ENCODE measurements at regions not wholly inside any gene's neighbourhood (a gene's known extent, or its start where the extent isn't known, plus 50 kb on each side); places are given as distances from the start of the nearest gene placed in this dataset.

DNA sequence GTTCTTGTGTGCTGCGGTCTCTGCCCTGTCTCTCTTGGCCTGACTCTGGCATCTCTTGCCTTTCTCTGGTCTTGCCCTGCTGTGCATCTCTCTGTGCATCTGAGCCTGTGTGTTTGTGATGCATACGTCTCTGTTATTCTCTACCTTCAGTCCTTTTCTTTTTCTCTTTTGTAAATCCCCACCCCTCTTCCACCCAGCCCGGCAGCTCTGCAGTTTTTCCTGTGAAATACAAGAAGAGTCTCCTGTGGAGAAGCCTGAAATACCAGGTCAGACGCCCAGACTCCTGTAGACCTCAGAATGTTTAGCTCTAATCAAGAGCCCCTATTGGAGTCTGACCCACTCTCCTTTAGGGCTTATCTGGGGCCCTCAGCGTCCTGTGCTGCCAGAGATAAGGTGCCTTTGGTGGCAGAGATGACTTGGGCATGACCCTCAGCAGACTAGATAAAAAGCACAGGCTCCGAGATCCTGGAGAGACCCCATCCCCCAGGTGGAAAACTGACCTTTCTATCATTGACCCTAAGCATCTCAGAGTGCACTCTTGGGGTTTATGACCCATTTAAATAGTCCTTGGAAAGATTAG is 167.5 kb upstream of the SRRM4 start:
- intact Hi-C loops (cut with DNase I), result no loop called here
- DNase-seq, result no peak

DNA sequence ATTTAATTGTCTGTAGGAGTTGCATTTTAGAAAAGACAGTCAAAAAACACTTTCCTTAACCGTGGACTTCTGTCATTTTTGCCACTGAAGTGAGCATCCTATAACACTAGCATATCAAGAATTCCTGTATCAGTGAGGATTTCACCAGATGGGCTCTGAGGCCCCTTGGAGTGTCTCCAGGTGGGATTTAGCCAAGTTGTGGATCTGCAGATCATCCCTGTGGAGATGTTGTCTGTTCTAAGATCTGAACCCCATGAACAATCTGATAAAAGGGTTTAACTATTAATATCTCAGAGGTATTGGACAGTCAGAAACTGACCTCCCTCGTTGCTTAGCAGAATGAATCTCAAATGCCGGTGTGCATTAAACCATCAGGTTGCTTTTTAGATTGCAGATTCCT is 165.0 kb upstream of the SRRM4 start:
- no peak overlapping the region for H3K4me3 ChIP-seq (replicated peaks in 1 of 3)
- no peaks in the 10 kb centered on the region for H3K4me1 ChIP-seq
- 66 to 82% methylated on average over 3 of the region's 3 CpGs for WGBS, 2 donors
- no peaks in the 10 kb centered on the region for H3K36me3 ChIP-seq
- no peak overlapping the region for H3K27ac ChIP-seq
- DNase-seq, result no peak
- no peaks in the 10 kb centered on the region for H3K27me3 ChIP-seq
- no peaks in the 10 kb centered on the region for H3K9me3 ChIP-seq
- intact Hi-C loops (cut with DNase I), result no loop called here
- TF ChIP-seq, protein P1, sequence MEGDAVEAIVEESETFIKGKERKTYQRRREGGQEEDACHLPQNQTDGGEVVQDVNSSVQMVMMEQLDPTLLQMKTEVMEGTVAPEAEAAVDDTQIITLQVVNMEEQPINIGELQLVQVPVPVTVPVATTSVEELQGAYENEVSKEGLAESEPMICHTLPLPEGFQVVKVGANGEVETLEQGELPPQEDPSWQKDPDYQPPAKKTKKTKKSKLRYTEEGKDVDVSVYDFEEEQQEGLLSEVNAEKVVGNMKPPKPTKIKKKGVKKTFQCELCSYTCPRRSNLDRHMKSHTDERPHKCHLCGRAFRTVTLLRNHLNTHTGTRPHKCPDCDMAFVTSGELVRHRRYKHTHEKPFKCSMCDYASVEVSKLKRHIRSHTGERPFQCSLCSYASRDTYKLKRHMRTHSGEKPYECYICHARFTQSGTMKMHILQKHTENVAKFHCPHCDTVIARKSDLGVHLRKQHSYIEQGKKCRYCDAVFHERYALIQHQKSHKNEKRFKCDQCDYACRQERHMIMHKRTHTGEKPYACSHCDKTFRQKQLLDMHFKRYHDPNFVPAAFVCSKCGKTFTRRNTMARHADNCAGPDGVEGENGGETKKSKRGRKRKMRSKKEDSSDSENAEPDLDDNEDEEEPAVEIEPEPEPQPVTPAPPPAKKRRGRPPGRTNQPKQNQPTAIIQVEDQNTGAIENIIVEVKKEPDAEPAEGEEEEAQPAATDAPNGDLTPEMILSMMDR (IDR thresholded peaks at IDR 0.05), result no peak
- no peak for TF ChIP-seq POLR2A (IDR thresholded peaks at IDR 0.05)

More for the DNA sequence above, 167.5 kb upstream of the SRRM4 start:
- Histone ChIP-seq H3K9me3 (no peaks in the 10 kb centered on the region), H3K27ac (no peak overlapping the region), H3K36me3 (no peaks in the 10 kb centered on the region), H3K27me3 (no peaks in the 10 kb centered on the region), H3K4me1 (no peaks in the 10 kb centered on the region), H3K4me3 (replicated peaks in 1 of 3) (no peak overlapping the region)
- WGBS, 2 donors, result 21 to 29% methylated on average over 6 of the region's 6 CpGs
- no peak for TF ChIP-seq POLR2A (IDR thresholded peaks at IDR 0.05)
- TF ChIP-seq, protein P1 (IDR thresholded peaks at IDR 0.05), result no peak

DNA sequence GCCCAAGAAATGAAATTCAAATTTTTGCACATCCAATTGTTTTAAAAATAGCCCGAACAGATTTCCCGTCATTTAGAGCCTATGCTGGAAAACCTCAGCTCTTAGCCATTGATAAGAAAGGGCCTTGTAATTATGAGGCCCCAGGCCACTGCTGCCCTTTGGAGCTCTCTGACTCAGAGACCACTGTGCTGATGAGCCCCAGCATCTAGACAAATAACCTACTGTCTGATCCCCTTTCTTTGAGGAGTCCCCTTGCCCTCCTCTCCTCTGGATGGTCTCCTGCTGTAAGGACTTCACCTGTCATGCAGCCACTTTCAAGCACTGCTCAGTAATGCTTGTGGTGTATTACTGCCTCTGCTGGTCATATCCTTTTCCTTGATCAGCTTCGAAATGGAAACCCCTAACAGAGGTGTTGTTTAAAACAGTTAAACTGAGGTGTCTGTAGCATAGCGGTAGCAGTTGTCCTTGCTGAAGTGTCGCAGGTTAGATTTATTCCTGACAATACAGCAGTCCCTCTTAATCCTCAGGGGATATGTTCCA is 159.9 kb upstream of the SRRM4 start:
- 69 to 81% methylated on average over 5 of the region's 5 CpGs for WGBS, 2 donors
- no peaks in the 10 kb centered on the region for H3K4me1 ChIP-seq
- intact Hi-C loops (cut with DNase I), result no loop called here

DNA sequence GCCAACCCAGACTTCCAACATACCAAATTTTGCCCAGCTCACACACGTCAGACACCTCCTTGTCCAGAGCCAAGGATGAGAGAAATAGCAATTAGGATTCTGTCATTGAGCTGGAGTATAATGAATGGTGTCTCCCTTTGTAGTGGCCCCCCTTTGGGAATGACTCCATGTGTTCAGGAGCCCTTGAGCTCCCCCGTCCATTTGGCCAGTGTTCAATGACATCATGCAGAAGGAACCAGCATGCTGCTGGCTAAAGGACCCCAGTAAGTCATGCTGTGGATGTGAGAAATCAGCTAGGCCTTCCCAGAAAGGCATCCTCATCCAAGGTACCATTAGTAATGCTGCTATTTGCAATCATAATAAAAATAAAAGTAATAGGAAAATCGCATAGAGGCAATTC is 158.8 kb upstream of the SRRM4 start:
- intact Hi-C loops (cut with DNase I), result no loop called here
- Histone ChIP-seq H3K27me3 (no peaks in the 10 kb centered on the region), H3K36me3 (no peaks in the 10 kb centered on the region), H3K9me3 (no peaks in the 10 kb centered on the region), H3K4me1 (no peaks in the 10 kb centered on the region), H3K4me3 (replicated peaks in 1 of 3) (no peak overlapping the region), H3K27ac (no peak overlapping the region)
- TF ChIP-seq POLR2A (IDR thresholded peaks at IDR 0.05), result no peak
- TF ChIP-seq, protein P1 (IDR thresholded peaks at IDR 0.05), result no peak
- WGBS, 2 donors, result 77 to 78% methylated on average over 3 of the region's 3 CpGs
- DNase-seq, result no peak

More for the DNA sequence above, 159.9 kb upstream of the SRRM4 start:
- H3K36me3 ChIP-seq, result no peaks in the 10 kb centered on the region
- no peaks in the 10 kb centered on the region for H3K9me3 ChIP-seq
- DNase-seq, result no peak
- no peak overlapping the region for H3K4me3 ChIP-seq (replicated peaks in 1 of 3)
- no peak overlapping the region for H3K27ac ChIP-seq
- H3K27me3 ChIP-seq, result no peaks in the 10 kb centered on the region
- TF ChIP-seq, protein P1 (IDR thresholded peaks at IDR 0.05), result no peak
- TF ChIP-seq POLR2A (IDR thresholded peaks at IDR 0.05), result no peak

DNA sequence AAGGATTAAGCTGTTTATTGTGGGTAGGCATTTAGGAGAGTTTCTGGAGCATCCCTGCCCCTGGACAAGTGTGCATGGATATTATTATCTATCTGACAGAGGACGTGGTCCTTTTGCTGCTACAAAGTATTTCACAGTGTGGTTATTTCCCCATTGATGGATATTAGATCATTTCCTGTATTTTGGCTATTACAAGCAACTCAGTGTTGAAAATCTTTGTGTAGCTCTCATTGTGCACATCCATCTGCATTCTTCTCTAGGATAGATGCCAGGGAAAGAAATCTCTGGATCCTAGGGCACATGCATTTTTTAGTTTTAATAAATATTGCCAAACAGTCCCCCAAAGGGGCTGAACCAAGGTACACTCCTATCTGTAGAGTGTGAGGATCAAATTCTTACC is 154.3 kb upstream of the SRRM4 start:
- DNase-seq, result no peak
- H3K27me3 ChIP-seq, result no peaks in the 10 kb centered on the region
- no peak overlapping the region for H3K27ac ChIP-seq
- no peaks in the 10 kb centered on the region for H3K4me1 ChIP-seq
- H3K36me3 ChIP-seq, result no peaks in the 10 kb centered on the region
- intact Hi-C loops (cut with DNase I), result no loop called here
- H3K4me3 ChIP-seq (replicated peaks in 1 of 3), result no peak overlapping the region
- H3K9me3 ChIP-seq, result no peaks in the 10 kb centered on the region
- TF ChIP-seq, protein P1 (IDR thresholded peaks at IDR 0.05), result no peak
- no peak for TF ChIP-seq POLR2A (IDR thresholded peaks at IDR 0.05)
- 44 to 70% methylated on average over 1 of the region's 1 CpG for WGBS, 2 donors

All from thyroid gland (tissue), 4 donors.